NCI-H748 (cell line): ENCODE measurements at regions not wholly inside any gene's neighbourhood (a gene's known extent, or its start where the extent isn't known, plus 50 kb on each side); places are given as distances from the start of the nearest gene placed in this dataset.

Source experiments
- DNase-seq: peaks from one replicate; lab custom pipeline; 2025; ENCODE audit not compliant: unreplicated experiment; lab: John Stamatoyannopoulos, UW

- no peak for DNase-seq
Measured at GRCh38 chr16:5379954-5380353, 282.4 kb upstream of the EEF2KMT start.

- DNase-seq = no peak
Measured at GRCh38 chr16:5378531-5378930, 280.9 kb upstream of the EEF2KMT start.

GRCh38 chr16:5377280-5377898 lies 279.8 kb upstream of the EEF2KMT start:
- no peak for DNase-seq

- no peak for DNase-seq
Measured at GRCh38 chr16:5374184-5374583, 276.6 kb upstream of the EEF2KMT start.

GRCh38 chr16:5367951-5368350 lies 270.4 kb upstream of the EEF2KMT start:
- DNase-seq = no peak

- no peak for DNase-seq
Measured at GRCh38 chr16:5366126-5366525, 268.5 kb upstream of the EEF2KMT start.

- no peak for DNase-seq
Measured at GRCh38 chr16:5364186-5364585, 266.6 kb upstream of the EEF2KMT start.

GRCh38 chr16:5361322-5361721 lies 263.7 kb upstream of the EEF2KMT start:
- no peak for DNase-seq

GRCh38 chr16:5354645-5355044 lies 257.1 kb upstream of the EEF2KMT start:
- DNase-seq = no peak

GRCh38 chr16:5349670-5350517 lies 252.3 kb upstream of the EEF2KMT start:
- peak; percentile 50 for DNase-seq

GRCh38 chr16:5349101-5349500 lies 251.5 kb upstream of the EEF2KMT start:
- no peak for DNase-seq

GRCh38 chr16:5347561-5347960 lies 250.0 kb upstream of the EEF2KMT start:
- DNase-seq = no peak

- DNase-seq = no peak
Measured at GRCh38 chr16:5336941-5337340, 239.3 kb upstream of the EEF2KMT start.

GRCh38 chr16:5333991-5334390 lies 236.4 kb upstream of the EEF2KMT start:
- DNase-seq = no peak

GRCh38 chr16:5333126-5333525 lies 235.5 kb upstream of the EEF2KMT start:
- DNase-seq = no peak

- no peak for DNase-seq
Measured at GRCh38 chr16:5330058-5330457, 232.5 kb upstream of the EEF2KMT start.

GRCh38 chr16:5328546-5328945 lies 231.0 kb upstream of the EEF2KMT start:
- DNase-seq = peak; percentile 1

GRCh38 chr16:5326395-5326794 lies 228.8 kb upstream of the EEF2KMT start:
- no peak for DNase-seq

GRCh38 chr16:5325932-5326331 lies 228.3 kb upstream of the EEF2KMT start:
- no peak for DNase-seq

GRCh38 chr16:5323284-5324141 lies 225.9 kb upstream of the EEF2KMT start:
- no peak for DNase-seq

- DNase-seq = no peak
Measured at GRCh38 chr16:5321930-5322329, 224.3 kb upstream of the EEF2KMT start.

- no peak for DNase-seq
Measured at GRCh38 chr16:5319799-5320198, 222.2 kb upstream of the EEF2KMT start.
